Activated CD4-positive, alpha-beta T cell treated with anti-CD3 and anti-CD28 coated beads for 4 hours (primary cell): ENCODE measurements at regions not wholly inside any gene's neighbourhood (a gene's known extent, or its start where the extent isn't known, plus 50 kb on each side); places are given as distances from the start of the nearest gene placed in this dataset.
"Not testable (repeated sequence)": the region's sequence is repeated elsewhere in the genome, so short reads cannot be mapped to it uniquely, and the experiment has no call there.

Experiments used
- DNase-seq, 2 donors: peaks; one replicate each; pipeline ENCODE4 v3.0.0-alpha.2; 2020

DNA sequence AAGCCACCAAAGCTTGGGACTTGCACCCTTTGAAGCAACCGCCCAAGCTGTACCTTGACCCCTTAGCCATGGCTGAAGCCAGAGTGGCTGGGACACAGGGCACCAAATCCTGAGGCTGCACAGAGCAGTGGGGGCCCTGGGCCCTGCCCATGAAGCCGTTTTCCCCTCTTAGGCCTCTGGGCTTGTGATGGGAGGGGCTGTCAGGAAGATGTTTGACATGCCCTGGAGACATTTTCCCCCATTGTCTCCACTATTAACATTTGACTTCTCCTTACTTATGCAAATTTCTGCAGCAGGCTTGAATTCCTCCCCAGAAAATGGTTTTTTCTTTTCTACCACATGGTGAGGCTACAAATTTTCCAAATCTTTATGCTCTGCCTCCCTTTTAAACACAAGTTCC lies 522.2 kb downstream of the EDEM1 start:
- DNase-seq: no peak

DNA sequence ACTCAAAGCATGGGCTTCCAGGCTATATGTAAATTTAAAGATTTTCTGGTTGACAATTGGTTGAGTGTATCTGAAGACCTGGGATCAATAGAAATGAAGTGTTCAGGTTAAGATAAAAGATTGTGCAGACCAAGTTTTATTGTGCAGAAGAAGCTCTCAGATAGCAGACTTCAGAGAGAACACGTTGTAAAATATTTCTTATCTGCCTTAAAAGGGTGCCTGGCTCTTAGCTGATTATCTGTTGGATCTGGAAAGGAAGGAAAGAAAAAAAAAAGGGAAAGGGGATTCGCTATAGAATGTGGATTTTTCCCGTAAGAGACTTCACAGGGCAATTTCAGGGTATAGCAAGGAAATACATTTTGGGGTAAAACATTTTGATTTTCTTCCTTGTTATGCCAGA lies 523.2 kb downstream of the EDEM1 start:
- DNase-seq: no peak

DNA sequence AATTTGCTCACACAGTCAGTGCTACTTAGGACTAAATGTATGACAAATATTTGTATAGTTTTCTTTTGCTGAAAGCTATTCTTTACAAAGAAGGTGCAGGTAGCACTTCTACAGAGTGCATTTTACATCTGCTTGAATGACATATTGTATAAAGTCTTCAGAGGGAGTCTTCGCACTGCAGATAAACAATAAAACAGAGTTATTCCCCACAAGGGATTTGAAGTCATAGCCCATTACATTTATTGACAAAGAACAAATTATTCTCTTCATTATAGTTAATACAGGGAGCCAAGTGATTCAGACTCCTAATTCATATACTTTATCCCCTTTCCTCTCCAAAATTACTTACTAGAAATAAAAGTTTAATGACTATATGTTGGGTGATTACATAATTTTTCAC lies 529.7 kb downstream of the EDEM1 start:
- no peak for DNase-seq

DNA sequence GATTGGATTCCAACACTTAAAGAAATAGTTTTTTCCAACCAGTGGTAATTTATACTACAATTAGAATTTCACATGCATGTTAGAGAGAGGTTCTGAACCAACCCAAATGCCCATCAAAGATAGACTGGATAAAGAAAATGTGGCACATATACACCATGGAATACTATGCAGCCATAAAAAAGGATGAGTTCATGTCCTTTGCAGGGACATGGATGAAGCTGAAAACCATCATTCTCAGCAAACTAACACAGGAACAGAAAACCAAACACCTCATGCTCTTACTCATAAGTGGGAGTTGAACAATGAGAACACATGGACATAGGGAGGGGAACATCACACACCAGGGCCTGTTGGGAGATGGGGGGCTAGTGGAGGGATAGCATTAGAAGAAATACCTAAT lies 532.2 kb downstream of the EDEM1 start:
- not testable (repeated sequence) for DNase-seq

DNA sequence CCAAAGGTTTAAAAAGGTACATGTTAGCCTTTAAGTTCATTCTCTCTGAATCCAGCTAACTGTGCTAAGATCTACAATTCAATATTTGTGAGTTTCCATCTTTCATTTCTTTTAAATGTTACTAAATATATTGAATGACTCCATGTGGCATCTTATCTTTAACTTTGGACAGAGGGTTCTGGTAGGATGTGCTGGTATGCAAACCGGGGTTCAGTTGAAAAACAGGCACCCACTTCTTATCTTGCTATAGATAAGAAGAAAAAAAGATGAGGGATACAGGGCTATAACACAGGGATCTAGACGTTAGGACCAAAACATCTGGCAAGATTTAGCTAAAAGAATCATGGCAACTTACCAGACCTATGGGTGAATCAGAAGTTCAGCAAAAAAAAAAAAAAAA lies 538.3 kb downstream of the EDEM1 start:
- DNase-seq: no peak

DNA sequence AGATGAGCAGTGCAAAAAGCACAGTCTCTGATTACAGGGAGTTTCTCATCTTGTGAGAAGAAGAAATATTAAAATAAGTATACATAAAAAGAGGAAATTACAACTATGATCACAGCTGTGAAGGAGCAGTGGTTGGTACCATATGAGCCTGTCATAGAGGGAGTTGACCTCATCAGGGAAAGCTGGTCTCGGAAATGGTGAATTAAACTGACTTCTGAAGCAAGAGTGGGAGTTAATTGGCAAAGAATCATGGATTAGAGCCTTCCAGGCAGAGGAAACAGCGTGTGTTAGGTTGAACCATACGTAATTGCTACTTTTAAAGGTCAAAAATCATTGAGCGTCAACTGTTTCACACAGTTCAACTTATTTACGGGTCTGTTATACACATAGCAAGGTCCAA lies 539.1 kb downstream of the EDEM1 start:
- no peak for DNase-seq

DNA sequence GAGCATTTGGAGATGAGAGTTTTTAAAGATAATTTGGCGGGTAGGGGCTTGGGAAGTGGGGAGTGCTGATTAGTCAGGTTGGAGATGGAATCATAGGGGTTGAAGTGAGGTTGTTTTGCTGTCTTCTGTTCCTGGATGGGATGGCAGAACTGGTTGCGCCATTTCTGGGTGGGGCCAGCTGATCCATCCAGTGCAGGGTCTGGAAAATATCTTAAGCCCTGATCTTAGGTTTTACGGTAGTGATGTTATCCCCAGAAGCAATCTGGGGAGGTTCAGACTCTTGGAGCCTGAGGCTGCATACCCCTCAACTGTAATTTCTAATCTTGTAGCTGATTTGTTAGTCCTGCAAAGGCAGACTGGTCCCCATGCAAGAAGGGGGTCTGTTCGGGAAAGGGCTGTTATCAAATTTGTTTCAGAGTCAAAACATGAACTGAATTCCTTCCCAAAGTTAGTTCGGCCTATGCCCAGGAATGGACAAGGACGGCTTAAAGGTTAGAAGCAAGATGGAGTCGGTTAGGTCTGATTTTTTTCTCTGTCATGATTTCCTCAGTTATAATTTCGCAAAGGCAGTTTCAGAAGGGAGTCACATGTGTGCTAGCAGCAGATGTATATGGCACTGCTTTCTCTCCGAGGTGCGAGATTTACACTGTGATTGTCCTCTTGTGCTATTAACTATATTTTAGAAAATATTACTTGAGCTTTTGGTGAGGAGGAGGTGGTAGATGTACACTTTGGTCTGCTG lies 540.4 kb downstream of the EDEM1 start:
- no peak for DNase-seq

DNA sequence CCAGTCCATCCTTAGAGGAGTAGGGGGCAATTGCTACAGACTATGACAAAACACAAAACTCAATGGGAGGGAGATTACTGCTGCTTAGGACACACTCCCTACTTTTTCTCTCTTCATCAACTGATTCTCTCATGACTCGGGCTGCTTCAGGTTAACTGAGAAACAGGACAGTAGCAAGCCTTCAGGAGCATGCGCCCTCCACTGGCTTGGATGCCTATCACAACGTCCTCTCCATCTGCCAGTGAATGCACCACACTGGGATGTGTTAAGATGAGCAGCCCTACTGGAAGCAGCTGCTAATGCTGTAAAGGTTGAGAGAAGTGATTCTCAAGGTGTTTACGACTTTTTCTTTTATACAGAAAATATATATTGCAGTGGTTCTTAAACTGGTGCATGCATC lies 542.3 kb downstream of the EDEM1 start:
- no peak for DNase-seq

DNA sequence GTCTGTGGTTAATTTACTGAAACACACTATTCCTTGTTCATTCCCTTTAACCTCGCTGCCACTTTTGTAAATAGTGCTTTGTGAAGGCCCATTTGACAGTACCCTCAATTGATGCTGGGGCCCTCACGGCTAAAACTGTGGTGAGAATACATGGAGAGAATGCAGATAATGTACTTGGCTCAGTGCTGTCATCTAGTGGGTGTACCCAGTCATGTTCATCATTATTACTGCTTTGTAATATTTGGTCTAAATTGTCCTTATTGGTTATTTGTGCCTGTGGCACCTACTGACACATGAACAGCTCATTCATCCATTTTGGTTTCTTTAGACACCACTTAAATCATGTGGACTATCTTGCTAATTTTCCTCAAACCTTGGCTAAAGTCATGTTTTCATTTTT lies 543.6 kb downstream of the EDEM1 start:
- DNase-seq: no peak

DNA sequence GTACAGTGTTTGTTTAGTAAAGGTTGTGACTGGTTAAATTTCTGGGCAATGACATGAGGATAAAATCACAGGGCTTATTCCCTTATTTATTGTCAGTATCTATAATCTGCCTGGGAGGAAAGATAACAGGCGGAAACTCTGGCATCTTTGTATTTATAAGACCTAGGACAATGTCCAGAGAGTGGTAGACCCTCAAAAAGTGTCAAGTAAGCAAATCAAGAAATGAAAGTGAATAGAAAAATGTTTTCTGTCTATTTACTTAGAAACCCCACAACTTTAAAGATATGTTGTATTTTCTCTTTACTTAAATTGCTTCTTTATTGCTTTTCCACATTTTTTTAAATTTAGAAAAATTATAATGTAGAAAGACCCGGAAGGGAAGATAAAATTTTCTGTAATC lies 544.6 kb downstream of the EDEM1 start:
- no peak for DNase-seq

DNA sequence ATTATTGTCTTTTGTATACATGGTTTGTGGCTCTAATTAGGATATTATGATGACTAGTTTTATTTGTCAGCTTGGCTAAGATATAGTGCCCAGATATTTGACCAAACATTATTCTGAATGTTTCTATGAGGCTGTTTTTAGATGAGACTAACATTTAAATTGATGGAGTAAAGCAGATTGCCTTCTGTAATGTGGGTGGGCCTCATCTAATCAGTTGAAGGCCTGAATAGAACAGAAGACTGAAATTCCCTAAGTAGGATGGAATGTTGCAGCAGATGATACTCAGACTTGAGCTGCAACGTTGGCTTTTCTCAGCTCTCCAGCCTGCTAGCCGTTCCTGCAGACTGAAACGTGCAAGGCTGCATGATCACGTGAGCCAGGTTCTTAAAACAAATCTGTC lies 546.5 kb downstream of the EDEM1 start:
- DNase-seq: no peak

DNA sequence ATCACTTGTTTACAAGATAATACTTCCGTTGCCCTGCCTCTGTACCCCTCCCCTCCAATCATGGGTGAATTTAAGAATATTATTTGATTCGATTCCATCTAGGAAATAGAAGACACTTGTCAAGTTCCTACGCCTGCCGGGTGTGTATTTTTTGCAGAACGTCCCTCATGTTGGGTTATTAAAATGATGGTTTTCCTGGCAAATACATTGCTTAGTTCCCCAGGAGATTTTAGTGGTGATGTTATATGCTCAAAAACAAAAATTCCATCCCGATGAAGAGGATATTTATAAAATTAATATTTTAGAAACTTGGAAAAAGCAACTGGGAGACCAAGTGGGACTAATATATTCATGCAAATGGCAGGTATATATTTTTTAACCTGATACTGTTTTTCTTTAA lies 548.4 kb downstream of the EDEM1 start:
- no peak for DNase-seq

DNA sequence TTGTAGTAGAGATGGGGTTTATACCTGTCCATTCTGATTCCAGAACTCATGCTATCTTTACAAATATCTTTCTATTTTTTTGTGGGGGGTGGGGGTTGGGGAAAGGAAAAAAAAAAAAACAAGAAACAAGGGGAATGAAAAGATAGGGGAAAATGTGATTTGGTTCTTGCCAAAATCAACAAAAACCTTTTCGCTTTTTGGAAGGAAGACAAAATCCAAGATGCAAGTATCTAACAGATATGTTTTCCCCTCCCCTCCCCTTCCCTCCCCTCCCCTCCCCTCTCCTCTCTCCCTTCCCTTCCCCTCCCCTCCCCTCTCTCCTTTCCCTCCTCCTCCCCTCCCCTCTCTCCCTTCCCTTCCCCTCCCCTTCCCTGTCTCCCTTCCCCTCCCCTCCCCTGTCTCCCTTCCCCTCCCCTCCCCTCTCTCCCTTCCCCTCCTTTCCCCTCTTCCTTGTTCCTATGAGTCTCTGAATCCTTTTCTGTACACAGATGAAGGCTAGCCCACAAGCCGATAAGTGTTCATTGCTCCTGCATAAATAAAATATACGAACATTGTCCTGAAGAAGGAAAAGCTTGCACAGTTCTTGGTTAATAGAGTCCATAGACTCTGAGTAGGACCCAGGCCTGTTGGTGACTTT lies 551.9 kb downstream of the EDEM1 start:
- DNase-seq: no peak

DNA sequence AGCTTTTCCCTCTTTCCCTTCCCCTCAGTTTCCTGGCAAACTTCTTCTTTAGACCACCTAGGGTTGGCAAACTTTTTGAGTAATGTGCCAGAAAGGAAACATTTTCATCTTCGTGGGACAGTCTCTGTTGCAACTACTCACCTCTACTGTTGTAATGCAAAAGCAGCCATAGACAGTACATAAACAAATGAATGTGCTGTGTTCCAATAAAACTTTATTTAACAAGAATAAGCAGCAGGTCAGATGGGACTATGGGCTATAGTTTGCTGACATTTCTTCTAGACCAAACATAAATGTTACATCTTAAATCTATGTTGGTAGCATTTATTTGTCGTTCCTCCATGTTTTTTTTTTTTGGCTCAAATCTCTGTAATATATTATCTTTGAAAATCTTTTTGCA lies 552.4 kb downstream of the EDEM1 start:
- no peak for DNase-seq

DNA sequence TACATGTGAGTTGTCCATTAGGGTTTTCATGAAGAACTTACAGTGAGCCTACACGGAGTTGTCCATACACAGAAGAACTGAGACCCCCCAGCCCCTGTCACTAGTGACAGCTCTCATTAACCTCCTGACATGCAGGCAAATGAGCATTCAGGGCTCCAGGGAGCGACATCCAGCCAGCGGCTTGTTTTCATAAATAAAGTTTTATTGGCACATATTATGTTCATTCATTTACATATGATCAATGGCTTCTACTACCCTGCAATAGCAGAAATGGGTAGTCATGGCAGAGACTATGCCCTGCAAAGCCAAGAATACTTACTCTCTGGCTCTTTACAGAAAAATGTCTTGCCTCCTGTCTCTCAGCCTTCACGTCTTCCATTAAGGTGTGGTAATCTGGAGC lies 553.5 kb downstream of the EDEM1 start:
- no peak for DNase-seq

DNA sequence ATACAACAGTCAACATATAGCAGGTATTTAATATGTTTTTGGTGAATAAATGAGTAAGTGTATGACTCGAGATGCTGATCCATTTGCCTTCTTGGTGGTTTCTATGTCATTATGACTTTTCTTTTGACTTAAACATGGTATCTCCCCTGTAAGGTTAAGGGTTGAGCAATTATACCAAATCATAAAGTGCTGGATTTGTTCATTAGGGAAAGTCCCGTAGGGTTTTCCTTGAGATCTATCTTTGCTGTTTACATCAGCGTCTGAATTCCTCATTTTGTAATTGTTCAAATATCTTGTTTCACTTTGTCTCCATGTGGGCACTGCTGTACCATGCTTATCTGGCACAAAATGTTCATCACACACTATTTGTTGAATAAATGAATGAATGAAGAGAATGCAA lies 562.6 kb downstream of the EDEM1 start:
- DNase-seq: no peak

DNA sequence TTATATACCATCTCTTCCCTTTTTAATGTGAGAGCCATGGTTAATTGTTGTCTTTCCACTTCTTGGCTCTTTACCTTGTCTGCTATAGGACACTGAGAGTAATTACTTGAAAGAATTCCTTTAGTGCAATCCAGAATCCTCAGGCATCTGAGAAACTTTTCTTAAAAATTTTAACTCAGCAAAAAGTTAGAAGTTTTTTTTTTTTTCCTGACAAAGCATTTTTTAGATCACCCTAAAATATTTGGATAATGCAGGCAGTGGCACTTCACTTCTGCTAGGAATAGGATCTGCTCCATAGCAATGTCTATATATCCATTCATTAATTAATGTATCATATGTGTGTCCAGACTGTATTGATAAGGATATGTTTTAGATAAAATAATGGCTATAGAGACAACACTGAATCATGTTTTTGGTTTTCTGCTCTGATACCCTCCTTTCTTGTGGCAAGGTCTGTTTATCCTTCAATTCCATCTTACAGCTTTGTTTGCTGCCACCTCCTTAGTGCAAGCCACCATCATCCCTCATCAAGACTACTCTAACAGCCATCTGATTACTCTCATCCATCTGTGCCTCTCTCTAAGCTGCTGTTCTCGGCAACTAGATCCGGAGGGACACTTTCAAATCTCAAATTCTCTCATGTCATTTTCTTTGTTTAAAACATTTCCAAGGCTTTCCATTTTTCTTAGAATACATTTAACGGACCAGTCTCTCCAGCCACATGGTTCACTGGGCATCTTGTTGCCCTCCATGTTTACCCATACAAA lies 563.5 kb downstream of the EDEM1 start:
- DNase-seq: no peak

DNA sequence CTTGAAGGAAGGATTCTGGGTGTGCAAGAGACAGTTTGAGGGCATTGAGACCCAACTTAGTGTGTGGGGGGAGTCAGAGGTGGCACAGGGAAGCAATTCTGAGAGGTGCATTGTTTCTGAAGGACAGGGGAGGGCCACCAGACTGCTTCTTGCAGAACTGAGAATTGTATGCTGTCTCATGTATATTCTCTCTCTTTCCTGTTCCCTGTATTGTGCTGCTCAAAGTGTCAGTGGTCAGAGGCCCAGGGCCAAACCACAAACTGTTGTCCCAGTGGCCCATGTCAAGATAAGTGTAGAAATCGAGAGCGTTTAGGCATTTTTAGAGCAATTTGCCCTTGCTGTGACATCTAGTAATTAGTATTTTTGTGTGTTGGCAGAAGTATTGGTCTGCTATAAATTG lies 567.1 kb downstream of the EDEM1 start:
- no peak for DNase-seq

DNA sequence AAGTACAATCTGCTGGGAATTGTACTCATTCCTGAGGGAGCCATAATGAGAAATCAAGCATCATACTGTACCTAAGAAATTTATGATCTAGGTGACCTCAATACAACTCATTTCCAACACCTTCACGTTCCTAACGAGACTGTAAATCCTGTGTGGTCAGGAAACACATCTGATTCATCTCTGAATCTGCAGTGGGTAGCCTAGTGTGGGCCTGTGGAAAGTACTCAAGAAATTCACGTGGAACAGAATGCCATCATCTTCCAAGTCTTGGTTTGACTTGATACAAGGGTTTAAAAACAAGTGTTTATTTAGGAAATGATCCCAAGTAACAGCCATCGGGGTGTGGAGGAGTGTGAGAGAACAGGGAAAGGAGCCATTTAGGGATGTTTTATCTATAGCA lies 568.9 kb downstream of the EDEM1 start:
- no peak for DNase-seq

DNA sequence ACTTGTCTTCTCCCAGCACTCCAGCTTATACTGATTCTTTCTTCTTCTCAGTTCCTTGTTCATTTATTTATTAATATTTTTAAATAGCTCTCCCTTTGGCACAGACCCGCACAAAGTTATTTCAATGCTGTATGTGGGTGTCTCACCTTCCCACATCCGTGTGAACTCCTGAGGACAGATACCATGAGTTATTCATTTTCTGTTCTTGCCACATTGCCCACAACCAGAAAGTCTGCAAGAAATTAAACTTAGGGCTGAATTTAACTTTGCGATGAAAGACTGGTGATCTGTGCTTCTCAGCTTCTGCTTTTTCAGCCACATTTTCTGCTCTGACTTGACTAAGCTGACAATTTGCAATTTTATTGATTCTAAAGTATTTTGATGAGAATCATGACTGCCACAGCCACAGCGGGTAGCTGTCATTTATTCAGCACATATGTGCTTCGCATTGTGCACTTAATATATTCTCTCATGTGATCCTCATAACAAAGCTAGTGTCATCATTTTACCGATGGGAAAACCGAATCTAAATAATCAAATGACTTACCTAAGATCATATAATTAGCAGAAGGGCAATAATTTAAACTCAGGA lies 569.8 kb downstream of the EDEM1 start:
- DNase-seq: no peak

DNA sequence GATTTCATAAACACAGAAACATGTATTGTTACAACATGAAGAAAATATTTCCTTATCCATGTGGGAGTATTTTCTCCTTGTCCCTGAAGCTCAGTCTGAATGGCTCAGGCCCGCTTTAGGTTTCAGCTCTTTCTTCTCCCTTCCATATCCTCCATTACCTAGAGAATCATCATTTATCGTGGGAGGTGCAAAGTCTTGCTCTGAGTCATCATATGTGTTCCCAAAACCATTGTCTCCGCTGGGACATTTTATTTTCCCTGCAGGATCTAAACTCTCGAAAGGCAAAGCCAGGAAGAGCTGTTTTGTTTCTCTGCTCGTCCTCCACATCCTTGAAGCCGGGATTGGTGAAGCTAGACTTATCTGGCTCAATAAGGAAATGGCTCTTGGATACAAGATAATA lies 571.2 kb downstream of the EDEM1 start:
- DNase-seq: no peak

DNA sequence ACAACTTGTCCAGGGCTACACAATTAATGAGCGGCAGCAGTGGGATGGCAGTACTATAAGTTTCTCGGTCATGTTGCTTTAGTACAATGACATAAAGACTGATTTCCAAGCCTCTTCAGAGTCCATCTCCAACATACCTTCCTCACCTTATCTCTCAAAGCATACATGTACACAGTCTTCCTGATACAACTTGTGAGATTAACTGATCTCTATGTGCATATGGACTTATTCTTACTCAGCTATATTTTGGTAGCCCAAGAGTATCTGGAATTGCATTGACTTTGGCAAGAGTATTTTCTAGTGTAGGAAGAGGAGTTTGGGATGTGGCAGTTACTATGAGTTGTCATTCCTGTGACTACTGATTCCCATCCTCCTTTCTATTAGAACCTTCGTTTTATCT lies 575.0 kb downstream of the EDEM1 start:
- no peak for DNase-seq

DNA sequence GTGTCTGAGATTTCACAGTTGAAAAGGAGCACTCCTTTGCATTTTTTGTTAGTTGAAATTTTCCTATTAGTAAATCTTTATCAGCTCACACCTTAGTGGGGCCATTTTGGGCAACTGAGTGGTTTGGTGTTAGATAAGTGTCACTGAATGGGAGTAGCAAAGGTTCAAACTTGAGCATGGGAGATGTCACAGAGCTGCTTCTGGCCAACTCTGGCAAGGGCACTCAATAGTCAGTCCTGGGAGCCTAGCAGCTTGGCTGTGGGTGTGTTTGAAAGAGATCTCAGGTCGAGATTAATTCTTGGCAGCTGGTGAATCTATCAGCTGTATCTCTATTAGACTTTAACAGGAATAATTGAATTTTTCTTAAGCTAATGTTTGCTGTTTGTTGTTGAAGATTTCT lies 579.3 kb downstream of the EDEM1 start:
- DNase-seq: no peak

DNA sequence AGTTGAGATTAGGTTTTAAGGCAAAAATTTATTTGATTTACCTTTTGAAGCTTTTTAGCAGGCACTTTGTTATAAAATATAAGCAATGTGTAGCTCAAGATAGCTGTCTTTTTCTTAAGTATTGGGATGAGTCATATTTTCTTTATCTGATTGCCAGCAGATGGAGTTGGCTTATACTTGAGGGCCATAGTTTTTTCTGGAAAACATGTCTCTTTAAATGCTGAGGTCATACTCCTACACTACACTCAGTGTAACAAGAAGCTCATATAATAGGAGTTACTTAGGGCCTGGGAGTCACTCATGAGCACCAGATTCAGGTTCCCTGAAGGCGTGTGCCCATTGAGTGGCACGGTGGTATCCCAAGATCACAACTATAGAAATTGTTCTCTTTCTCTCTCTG lies 579.8 kb downstream of the EDEM1 start:
- DNase-seq: no peak
